Spleen (tissue), 7 donors: ENCODE measurements at regions not wholly inside any gene's neighbourhood (a gene's known extent, or its start where the extent isn't known, plus 50 kb on each side); places are given as distances from the start of the nearest gene placed in this dataset.

Experiments
- CTCF ChIP-seq, 11 experiments: fragments of 200-600 bp in 7 of 11; fragments of 450-650 bp in 4 of 11; sonication (generic) in 4 of 11; IDR thresholded peaks in 8 of 11; conservative IDR thresholded peaks in 3 of 11; 1 replicate in 7 of 11; 2 replicates in 4 of 11; pipeline versions ENCODE4 v1.4.0 to v1.8.0; 2016 to 2021; ENCODE audit warnings: antibody characterized with exemption in 11 of 11, inconsistent platforms in 4 of 11, mild to moderate bottlenecking in 1 of 11
- POLR2A ChIP-seq, 3 donors: fragments of 450-650 bp; IDR thresholded peaks; one replicate each; pipeline ENCODE4 v1.5.1; 2017; ENCODE audit warnings: antibody characterized with exemption in 3 of 3, mild to moderate bottlenecking in 1 of 3
- donor health status: DM: no; HTN: no; CAD: no; lungs with moderate emphysema.
- donor health status: DM: no; HTN: no; CAD: no.
- donor health status: DM: no; HTN: no; CAD: no.

- TF ChIP-seq POLR2A (IDR thresholded peaks at IDR 0.05) (no peak), CTCF (IDR thresholded peaks at IDR 0.05 in 8 of 11, conservative IDR thresholded peaks at IDR 0.05 in 3 of 11) (no peak)
Measured at GRCh38 chr1:198889101-198889500, 250.3 kb downstream of the PTPRC start.
